Endothelial cell of umbilical vein (primary cell): ENCODE measurements at regions not wholly inside any gene's neighbourhood (a gene's known extent, or its start where the extent isn't known, plus 50 kb on each side); places are given as distances from the start of the nearest gene placed in this dataset.

Experiments used
- BruUV-seq: library from RNA; stranded (reverse); fragments of 400-500 nt; replicated peaks from 2 replicates; lab custom pipeline; 2021; lab: Mats Ljungman, UMichigan
- CTCF ChIA-PET: fragments of 300-600, 350-600 bp; sonication (Branson Sonifier 250); formaldehyde crosslinking; loops from one replicate; lab custom pipeline; 2021; ENCODE audit warnings: antibody characterized with exemption, inconsistent platforms; lab: Charles Lee
- POLR2A ChIA-PET: fragments of 300-600, 350-600 bp; sonication (Branson Sonifier 250); formaldehyde crosslinking; loops from one replicate; lab custom pipeline; 2021; ENCODE audit warnings: antibody characterized with exemption, inconsistent platforms; lab: Charles Lee
- DNase-seq: peaks from one replicate; pipeline ENCODE4 v3.0.0-alpha.2; 2011; ENCODE audit warnings: low read depth, low spot score
- FAIRE-seq: peaks from 2 replicates; lab custom pipeline; 2011; peaks lifted over from hg19 to GRCh38; lab: Jason Lieb, UNC
- H2AFZ ChIP-seq: 2 replicates; pipeline ENCODE4 v1.6.0; 2012; ENCODE audit warnings: low read depth, low read length, control low read depth, inconsistent platforms
- H3K27ac ChIP-seq: 2 replicates; pipeline ENCODE4 v1.5.1; 2011; ENCODE audit warnings: low read depth, mild to moderate bottlenecking, control low read depth, low read length, moderate library complexity; ENCODE audit not compliant: insufficient read depth
- H3K27me3 ChIP-seq, 2 experiments: 2 replicates each; pipeline versions ENCODE4 v1.6.0 to v1.6.1; 2011; ENCODE audit warnings: low read length in 2 of 2, mixed read lengths in 1 of 2; ENCODE audit not compliant: control insufficient read depth in 2 of 2, insufficient read depth in 2 of 2
- H3K36me3 ChIP-seq, 2 experiments: 2 replicates in 1 of 2; 3 replicates in 1 of 2; pipeline ENCODE4 v1.5.1; 2011; ENCODE audit warnings: low read length in 2 of 2, mild to moderate bottlenecking in 1 of 2, moderate library complexity in 1 of 2; ENCODE audit not compliant: control insufficient read depth in 2 of 2, insufficient read depth in 2 of 2; ENCODE audit errors: extremely low read depth in 1 of 2
- H3K4me1 ChIP-seq: 3 replicates; pipeline ENCODE4 v1.5.1; 2011; ENCODE audit warnings: mild to moderate bottlenecking, low read length; ENCODE audit not compliant: control insufficient read depth, insufficient read depth; ENCODE audit errors: extremely low read depth
- H3K4me2 ChIP-seq: 2 replicates; pipeline ENCODE4 v1.6.1; 2011; ENCODE audit warnings: low read length, control low read depth, mixed read lengths; ENCODE audit not compliant: insufficient read depth
- H3K4me3 ChIP-seq, 3 experiments: fragments of 200-600 bp in 1 of 3; sonication (generic), shearing (Covaris generic) in 1 of 3; replicated peaks in 1 of 3; 2 replicates each; pipeline ENCODE4 v1.5.1; 2011 to 2016; ENCODE audit warnings: control low read depth in 3 of 3, low read length in 3 of 3, mild to moderate bottlenecking in 2 of 3, inconsistent platforms in 1 of 3, low read depth in 1 of 3, moderate library complexity in 1 of 3; ENCODE audit not compliant: insufficient read depth in 1 of 3
- H3K79me2 ChIP-seq: 2 replicates; pipeline ENCODE4 v1.6.0; 2012; ENCODE audit warnings: low read length, inconsistent platforms; ENCODE audit not compliant: control insufficient read depth, insufficient read depth
- H3K9ac ChIP-seq: replicated peaks from 2 replicates; pipeline ENCODE3; 2011; ENCODE audit warnings: low read length, control low read depth; ENCODE audit not compliant: insufficient read depth; ENCODE audit errors: extremely low read depth
- H3K9me1 ChIP-seq: replicated peaks from 3 replicates; pipeline ENCODE4 v1.6.0; 2011; ENCODE audit warnings: mild to moderate bottlenecking, low read length; ENCODE audit not compliant: control insufficient read depth, insufficient read depth; ENCODE audit errors: extremely low read depth
- H3K9me3 ChIP-seq: replicated peaks from 2 replicates; pipeline ENCODE4 v1.5.1; 2012; ENCODE audit warnings: low read length, inconsistent platforms; ENCODE audit not compliant: control insufficient read depth, insufficient read depth
- H4K20me1 ChIP-seq: replicated peaks from 2 replicates; pipeline ENCODE3; 2011; ENCODE audit warnings: mild to moderate bottlenecking, low read length; ENCODE audit not compliant: control insufficient read depth, insufficient read depth; ENCODE audit errors: extremely low read depth
- CTCF ChIP-seq, 2 donors: IDR thresholded peaks; 1 replicate in 1 of 2; 2 replicates in 1 of 2; pipeline ENCODE4 v1.5.1; 2011; ENCODE audit warnings: low read length in 2 of 2, mild to moderate bottlenecking in 2 of 2, moderate library complexity in 2 of 2, control low read depth in 1 of 2, inconsistent platforms in 1 of 2, low read depth in 1 of 2; ENCODE audit not compliant: insufficient read depth in 1 of 2; ENCODE audit errors: extremely low read depth in 1 of 2
- EZH2 ChIP-seq: IDR thresholded peaks from 2 replicates; pipeline ENCODE4 v1.6.1; 2012; ENCODE audit warnings: borderline replicate concordance, low read depth, mild to moderate bottlenecking, moderate library complexity, low read length, inconsistent platforms; ENCODE audit not compliant: severe bottlenecking
- FOS ChIP-seq: IDR thresholded peaks from 2 replicates; pipeline ENCODE4 v1.6.1; 2011; ENCODE audit warnings: mild to moderate bottlenecking, low read length, moderate library complexity, borderline replicate concordance; ENCODE audit not compliant: insufficient read depth
- GATA2 ChIP-seq: IDR thresholded peaks from 2 replicates; pipeline ENCODE4 v1.7.0; 2011; ENCODE audit warnings: low read depth, mild to moderate bottlenecking, moderate library complexity, mixed read lengths, low read length; ENCODE audit not compliant: insufficient read length, insufficient read depth
- JUN ChIP-seq: IDR thresholded peaks from 2 replicates; pipeline ENCODE4 v1.6.1; 2011; ENCODE audit warnings: borderline replicate concordance, low read depth; ENCODE audit not compliant: insufficient read length, insufficient read depth
- MAX ChIP-seq: IDR thresholded peaks from 2 replicates; pipeline ENCODE4 v1.6.1; 2011; ENCODE audit not compliant: insufficient read depth, insufficient read length
- MYC ChIP-seq: IDR thresholded peaks from one replicate; pipeline ENCODE4 v1.6.1; 2011; ENCODE audit warnings: mild to moderate bottlenecking, low read depth, low read length
- POLR2A ChIP-seq: IDR thresholded peaks from 2 replicates; pipeline ENCODE4 v1.6.1; 2012; ENCODE audit warnings: low read depth, mild to moderate bottlenecking, control low read depth, low read length
- POLR2AphosphoS5 ChIP-seq: IDR thresholded peaks from 2 replicates; pipeline ENCODE4 v1.6.1; 2012; ENCODE audit warnings: low read depth, mild to moderate bottlenecking, control low read depth, low read length, moderate library complexity; ENCODE audit not compliant: insufficient read depth
- dilution Hi-C: fragments of 300-500 bp; cut with MboI; formaldehyde crosslinking; loops from one replicate; pipeline ENCODE4 v1.15.0; 2019; ENCODE audit warnings: low sequenced_read_pairs; ENCODE audit not compliant: extremely low pct_ligation_motif_present
- intact Hi-C: fragments of 100-400 bp; cut with micrococcal nuclease; formaldehyde crosslinking; loops from one replicate; pipeline ENCODE4 v1.10.0; 2022

- H3K79me2 ChIP-seq = no peaks in the 10 kb centered on the region
- intact Hi-C loops = no loop called here
- DNase-seq = no peak
- no peak overlapping the region for H3K4me3 ChIP-seq
- no peak overlapping the region for H2AFZ ChIP-seq
- peaks cover under 1% of the 10 kb centered on the region for H3K9me3 ChIP-seq
- H3K9me1 ChIP-seq = no peaks in the 10 kb centered on the region
- no peaks in the 10 kb centered on the region for H3K27me3 ChIP-seq
- no peak overlapping the region for H3K27ac ChIP-seq
- no TSS peak for BruUV-seq
- H3K4me1 ChIP-seq = no peaks in the 10 kb centered on the region
- TF ChIP-seq POLR2AphosphoS5 = no peak
- TF ChIP-seq POLR2A = no peak
- TF ChIP-seq JUN = no peak
- no peak for TF ChIP-seq MAX
- no peak for TF ChIP-seq FOS
- no peak for TF ChIP-seq MYC
- no peak for TF ChIP-seq EZH2
- no peak for TF ChIP-seq GATA2
- TF ChIP-seq CTCF (IDR thresholded peaks at IDR 0.05; ENCODE audit: extremely low read depth in 1 of 2, insufficient read depth in 1 of 2, low read depth in 1 of 2, low read length in 2 of 2) = no peak
- no peak overlapping the region for H3K4me2 ChIP-seq
- H3K36me3 ChIP-seq = no peaks in the 10 kb centered on the region
- ChIA-PET CTCF (no interaction called here), POLR2A (no interaction called here)
- no peak overlapping the region for H3K9ac ChIP-seq
- no peaks in the 10 kb centered on the region for H4K20me1 ChIP-seq
- no peak for FAIRE-seq
- dilution Hi-C loops = no loop called here
Measured at GRCh38 chr5:7010591-7010990, 297.4 kb downstream of the TENT4A start.
